Activated B cell treated with CpG ODN at 0.5 μM for 24 hours (primary cell): ENCODE measurements at regions not wholly inside any gene's neighbourhood (a gene's known extent, or its start where the extent isn't known, plus 50 kb on each side); places are given as distances from the start of the nearest gene placed in this dataset.

Experiments used
- ATAC-seq: fragments of 200-7000 bp; cut with Tn5 transposase; one replicate; pipeline ENCODE4 v1.10.0; 2021; ENCODE audit warnings: low read depth, mild to moderate bottlenecking, moderate library complexity
- CTCF ChIA-PET: fragments of 350-600 bp; sonication (Branson Sonifier 250); formaldehyde crosslinking; loops from one replicate; lab custom pipeline; 2021; ENCODE audit warnings: antibody characterized with exemption; lab: Charles Lee
- POLR2A ChIA-PET: fragments of 350-600 bp; sonication (Branson Sonifier 250); formaldehyde crosslinking; loops from one replicate; lab custom pipeline; 2021; ENCODE audit warnings: antibody characterized with exemption; lab: Charles Lee
- DNase-seq: peaks from one replicate; pipeline ENCODE4 v3.0.0; 2022
- H3K27ac Mint-ChIP-seq: one replicate; pipeline ENCODE4 v1.8.0; 2020; ENCODE audit warnings: mixed read lengths
- H3K27me3 Mint-ChIP-seq: one replicate; pipeline ENCODE4 v1.8.0; 2021; ENCODE audit warnings: mixed read lengths
- H3K36me3 Mint-ChIP-seq: one replicate; pipeline ENCODE4 v1.8.0; 2021; ENCODE audit warnings: low read depth, mixed read lengths
- H3K4me1 Mint-ChIP-seq: one replicate; pipeline ENCODE4 v1.8.0; 2021; ENCODE audit warnings: mixed read lengths
- H3K4me3 Mint-ChIP-seq: one replicate; pipeline ENCODE4 v1.8.0; 2020; ENCODE audit warnings: mild to moderate bottlenecking, mixed read lengths
- H3K9me3 Mint-ChIP-seq: one replicate; pipeline ENCODE4 v1.8.0; 2020; ENCODE audit warnings: mixed read lengths
- intact Hi-C: fragments of 100-400 bp; cut with micrococcal nuclease; formaldehyde crosslinking; loops from one replicate; pipeline ENCODE4 v1.15.1; 2024
- TF ChIP-seq, protein P1 (sequence below): fragments of 200-600 bp; IDR thresholded peaks from one replicate; pipeline ENCODE4 v1.8.0; 2022; ENCODE audit warnings: antibody characterized with exemption, mild to moderate bottlenecking

DNA sequence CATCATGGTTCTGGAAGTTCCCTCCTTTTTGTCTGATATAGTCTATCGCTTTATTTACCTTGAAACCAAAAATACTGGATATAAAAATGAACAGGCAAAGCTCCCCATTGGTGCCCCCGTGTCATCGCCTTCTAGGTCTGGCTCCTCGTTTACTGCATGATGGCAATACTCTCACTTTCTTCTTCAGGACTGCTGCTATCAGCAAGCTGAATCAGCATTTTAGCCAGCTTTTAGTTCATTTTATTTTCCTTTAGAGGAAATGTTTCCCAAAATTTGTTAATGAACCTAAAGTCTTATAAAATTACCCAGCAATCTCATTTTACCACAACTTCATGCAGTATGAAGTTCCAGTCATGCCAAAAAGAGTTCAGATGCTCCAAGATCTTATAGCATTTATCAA is 80.5 kb downstream of the ZIC3 start:
- DNase-seq (no peak), ATAC-seq (no peak)
- H3K4me1 Mint-ChIP-seq: no peaks in the 10 kb centered on the region
- H3K27me3 Mint-ChIP-seq: no peaks in the 10 kb centered on the region
- H3K9me3 Mint-ChIP-seq: no peaks in the 10 kb centered on the region
- TF ChIP-seq, protein P1, sequence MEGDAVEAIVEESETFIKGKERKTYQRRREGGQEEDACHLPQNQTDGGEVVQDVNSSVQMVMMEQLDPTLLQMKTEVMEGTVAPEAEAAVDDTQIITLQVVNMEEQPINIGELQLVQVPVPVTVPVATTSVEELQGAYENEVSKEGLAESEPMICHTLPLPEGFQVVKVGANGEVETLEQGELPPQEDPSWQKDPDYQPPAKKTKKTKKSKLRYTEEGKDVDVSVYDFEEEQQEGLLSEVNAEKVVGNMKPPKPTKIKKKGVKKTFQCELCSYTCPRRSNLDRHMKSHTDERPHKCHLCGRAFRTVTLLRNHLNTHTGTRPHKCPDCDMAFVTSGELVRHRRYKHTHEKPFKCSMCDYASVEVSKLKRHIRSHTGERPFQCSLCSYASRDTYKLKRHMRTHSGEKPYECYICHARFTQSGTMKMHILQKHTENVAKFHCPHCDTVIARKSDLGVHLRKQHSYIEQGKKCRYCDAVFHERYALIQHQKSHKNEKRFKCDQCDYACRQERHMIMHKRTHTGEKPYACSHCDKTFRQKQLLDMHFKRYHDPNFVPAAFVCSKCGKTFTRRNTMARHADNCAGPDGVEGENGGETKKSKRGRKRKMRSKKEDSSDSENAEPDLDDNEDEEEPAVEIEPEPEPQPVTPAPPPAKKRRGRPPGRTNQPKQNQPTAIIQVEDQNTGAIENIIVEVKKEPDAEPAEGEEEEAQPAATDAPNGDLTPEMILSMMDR: no peak
- no peaks in the 10 kb centered on the region for H3K36me3 Mint-ChIP-seq
- no peak overlapping the region for H3K4me3 Mint-ChIP-seq
- ChIA-PET POLR2A (no interaction called here), CTCF (no interaction called here)
- intact Hi-C loops: no loop called here
- H3K27ac Mint-ChIP-seq: no peak overlapping the region

DNA sequence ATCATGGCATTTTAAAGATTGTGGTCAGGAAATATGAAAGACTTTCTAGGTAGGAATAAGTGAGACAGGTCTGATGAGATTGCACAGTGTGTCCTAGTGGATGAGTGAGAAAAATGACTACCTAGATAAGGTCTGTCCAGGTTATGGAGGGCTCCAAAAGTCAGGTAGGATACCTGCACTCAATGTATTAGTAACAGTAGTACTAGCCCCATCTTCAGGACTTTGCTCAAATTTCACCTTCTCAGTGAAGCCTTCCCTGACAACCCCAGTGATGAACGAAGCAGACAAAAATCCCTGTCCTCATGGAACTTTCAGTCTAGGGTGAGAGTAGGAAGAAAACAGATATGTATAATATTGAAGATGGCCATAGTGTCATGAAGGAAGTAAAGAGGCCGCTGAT is 85.7 kb downstream of the ZIC3 start:
- CTCF ChIA-PET: no interaction called here
- no peak overlapping the region for H3K27ac Mint-ChIP-seq
- no peak overlapping the region for H3K4me3 Mint-ChIP-seq
- no peaks in the 10 kb centered on the region for H3K27me3 Mint-ChIP-seq
- no peaks in the 10 kb centered on the region for H3K4me1 Mint-ChIP-seq
- POLR2A ChIA-PET: no interaction called here
- TF ChIP-seq, protein P1: no peak
- no peaks in the 10 kb centered on the region for H3K9me3 Mint-ChIP-seq
- intact Hi-C loops: no loop called here
- H3K36me3 Mint-ChIP-seq: no peaks in the 10 kb centered on the region
- ATAC-seq: no peak
- DNase-seq: no peak

DNA sequence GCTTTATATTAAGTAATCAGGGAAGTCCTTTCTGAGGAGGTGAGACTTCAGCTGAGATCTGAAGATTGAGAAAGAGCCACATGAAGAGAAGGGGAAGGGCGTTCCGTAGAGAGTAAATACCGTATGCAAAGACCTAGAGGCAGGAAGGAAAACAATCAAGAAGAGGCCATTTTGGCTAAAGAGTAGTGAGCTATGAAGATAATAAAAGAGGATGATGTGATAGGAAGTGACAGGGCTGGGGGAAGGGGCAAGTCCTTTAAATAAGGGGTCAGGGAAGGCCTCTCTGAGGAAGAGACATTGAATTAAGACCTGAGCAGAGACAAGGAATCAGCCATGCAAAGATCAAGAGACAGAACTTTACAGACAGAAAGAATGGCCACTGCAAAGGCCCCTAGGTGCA is 86.2 kb downstream of the ZIC3 start:
- Mint-ChIP-seq H3K9me3 (no peaks in the 10 kb centered on the region), H3K27me3 (no peaks in the 10 kb centered on the region), H3K4me3 (no peak overlapping the region), H3K4me1 (no peaks in the 10 kb centered on the region), H3K36me3 (no peaks in the 10 kb centered on the region), H3K27ac (no peak overlapping the region)
- ChIA-PET POLR2A (no interaction called here), CTCF (no interaction called here)
- TF ChIP-seq, protein P1: no peak
- intact Hi-C loops: no loop called here
- DNase-seq (no peak), ATAC-seq (no peak)

DNA sequence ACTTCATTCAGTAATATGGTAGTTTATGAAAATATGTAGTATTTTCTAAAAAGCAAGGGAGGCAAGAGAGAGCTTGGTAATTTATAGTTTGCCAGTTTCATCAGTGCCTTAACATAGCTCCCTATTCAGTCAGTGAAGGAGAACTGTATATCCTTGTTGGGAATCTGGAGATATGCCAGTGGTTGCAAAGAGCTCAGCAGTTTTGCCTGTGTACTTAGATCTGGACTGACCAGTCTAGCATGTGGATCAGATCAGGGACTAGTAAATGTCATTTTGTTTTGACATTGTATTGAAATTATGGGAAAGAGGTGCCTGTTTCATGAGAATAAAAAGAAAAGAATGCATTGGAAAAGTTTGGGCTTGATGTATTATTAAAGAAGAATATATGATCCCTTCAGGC is 88.6 kb downstream of the ZIC3 start:
- Mint-ChIP-seq H3K4me1 (no peaks in the 10 kb centered on the region), H3K27ac (no peak overlapping the region), H3K9me3 (peaks cover 3% of the 10 kb centered on the region), H3K4me3 (no peak overlapping the region), H3K27me3 (no peaks in the 10 kb centered on the region), H3K36me3 (no peaks in the 10 kb centered on the region)
- ATAC-seq: no peak
- CTCF ChIA-PET: no interaction called here
- no peak for DNase-seq
- TF ChIP-seq, protein P1: no peak
- intact Hi-C loops: no loop called here
- POLR2A ChIA-PET: no interaction called here

DNA sequence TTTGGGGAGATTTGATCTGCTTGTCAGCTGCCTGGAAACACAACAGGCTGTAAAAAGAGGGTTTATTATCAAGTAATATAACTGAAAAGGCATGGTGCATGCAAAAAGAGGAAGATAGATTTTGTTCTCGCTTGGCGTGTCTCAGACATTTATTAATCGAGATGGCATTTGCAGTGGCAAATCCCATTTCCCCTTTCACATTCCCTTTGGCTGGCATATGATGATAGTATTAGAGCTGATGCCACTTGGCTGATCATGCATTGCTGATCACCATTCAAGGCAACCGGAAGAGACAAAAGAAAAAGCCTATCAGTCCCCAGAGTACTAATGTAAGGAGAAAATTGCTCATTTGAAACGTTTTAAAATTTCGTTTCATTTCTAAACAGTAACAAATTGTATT is 101.8 kb downstream of the ZIC3 start:
- TF ChIP-seq, protein P1: no peak
- H3K27me3 Mint-ChIP-seq: no peaks in the 10 kb centered on the region
- DNase-seq: no peak
- CTCF ChIA-PET: no interaction called here
- POLR2A ChIA-PET: no interaction called here
- no peaks in the 10 kb centered on the region for H3K36me3 Mint-ChIP-seq
- no peaks in the 10 kb centered on the region for H3K4me1 Mint-ChIP-seq
- no peak overlapping the region for H3K4me3 Mint-ChIP-seq
- peaks cover 2% of the 10 kb centered on the region for H3K9me3 Mint-ChIP-seq
- intact Hi-C loops: no loop called here
- H3K27ac Mint-ChIP-seq: no peak overlapping the region
- no peak for ATAC-seq
